ENCODE measurements at regions not wholly inside any gene's neighbourhood (a gene's known extent, or its start where the extent isn't known, plus 50 kb on each side); places are given as distances from the start of the nearest gene placed in this dataset.

DNA sequence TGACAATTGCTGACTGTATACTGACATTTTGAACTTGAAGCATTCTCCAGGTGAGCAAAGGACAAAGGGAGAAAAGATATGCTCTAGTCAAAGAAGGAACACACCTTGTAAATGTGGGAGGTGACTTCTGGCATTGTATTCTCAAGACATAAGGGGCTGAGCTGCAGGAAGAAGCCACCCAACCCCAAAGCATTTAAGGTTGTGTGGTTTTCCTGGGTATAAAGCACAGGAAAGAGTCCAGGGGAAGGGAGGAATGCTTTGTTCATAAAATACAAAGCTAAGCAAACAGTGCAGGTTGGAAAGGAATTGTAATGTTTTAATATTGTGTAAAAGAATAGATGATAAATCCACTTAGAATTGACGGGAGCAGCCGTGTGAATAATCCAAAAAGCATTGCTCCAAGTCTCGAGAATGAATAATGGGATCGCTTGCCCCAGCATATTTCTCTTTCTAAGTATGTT, 102.4 kb upstream of the LRIG1 start:
- TF ChIP-seq, protein P1, sequence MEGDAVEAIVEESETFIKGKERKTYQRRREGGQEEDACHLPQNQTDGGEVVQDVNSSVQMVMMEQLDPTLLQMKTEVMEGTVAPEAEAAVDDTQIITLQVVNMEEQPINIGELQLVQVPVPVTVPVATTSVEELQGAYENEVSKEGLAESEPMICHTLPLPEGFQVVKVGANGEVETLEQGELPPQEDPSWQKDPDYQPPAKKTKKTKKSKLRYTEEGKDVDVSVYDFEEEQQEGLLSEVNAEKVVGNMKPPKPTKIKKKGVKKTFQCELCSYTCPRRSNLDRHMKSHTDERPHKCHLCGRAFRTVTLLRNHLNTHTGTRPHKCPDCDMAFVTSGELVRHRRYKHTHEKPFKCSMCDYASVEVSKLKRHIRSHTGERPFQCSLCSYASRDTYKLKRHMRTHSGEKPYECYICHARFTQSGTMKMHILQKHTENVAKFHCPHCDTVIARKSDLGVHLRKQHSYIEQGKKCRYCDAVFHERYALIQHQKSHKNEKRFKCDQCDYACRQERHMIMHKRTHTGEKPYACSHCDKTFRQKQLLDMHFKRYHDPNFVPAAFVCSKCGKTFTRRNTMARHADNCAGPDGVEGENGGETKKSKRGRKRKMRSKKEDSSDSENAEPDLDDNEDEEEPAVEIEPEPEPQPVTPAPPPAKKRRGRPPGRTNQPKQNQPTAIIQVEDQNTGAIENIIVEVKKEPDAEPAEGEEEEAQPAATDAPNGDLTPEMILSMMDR (conservative IDR thresholded peaks at IDR 0.05 in 1 of 2, IDR thresholded peaks at IDR 0.05 in 1 of 2; ENCODE audit: extremely low read depth in 1 of 2, insufficient read depth in 1 of 2, low read depth in 1 of 2, low read length in 2 of 2), result no peak
- TF ChIP-seq EZH2 (IDR thresholded peaks at IDR 0.05; ENCODE audit: borderline replicate concordance, low read length), result no peak
